ENCODE measurements at regions not wholly inside any gene's neighbourhood (a gene's known extent, or its start where the extent isn't known, plus 50 kb on each side); places are given as distances from the start of the nearest gene placed in this dataset.

GRCh38 chr2:236809716-236810115 is 240.1 kb downstream of the ACKR3 start:
- no peak for DNase-seq

- no peak for DNase-seq
These were observed 241.5 kb downstream of the ACKR3 start for GRCh38 chr2:236811062-236811656.

DNA sequence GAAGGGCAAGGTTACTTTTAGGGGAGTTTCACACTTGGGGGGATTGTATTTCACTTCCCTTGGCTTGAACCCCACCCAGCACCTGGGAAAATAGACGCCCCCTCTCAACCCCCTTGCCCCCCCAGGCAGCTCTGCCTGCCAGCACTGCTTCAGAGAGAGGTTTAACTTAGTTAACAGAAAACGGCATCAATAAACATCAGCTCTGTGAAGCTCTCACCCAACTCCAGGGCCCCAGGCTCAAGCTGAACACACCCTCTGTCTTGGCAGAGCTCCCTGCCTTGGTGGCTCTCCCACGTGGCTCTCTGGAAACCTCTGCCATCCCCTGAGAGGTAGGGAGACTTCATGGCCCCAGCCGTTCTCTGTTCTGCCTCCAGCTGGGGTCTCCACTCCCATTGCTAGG is 244.1 kb downstream of the ACKR3 start:
- no peak for DNase-seq

DNA sequence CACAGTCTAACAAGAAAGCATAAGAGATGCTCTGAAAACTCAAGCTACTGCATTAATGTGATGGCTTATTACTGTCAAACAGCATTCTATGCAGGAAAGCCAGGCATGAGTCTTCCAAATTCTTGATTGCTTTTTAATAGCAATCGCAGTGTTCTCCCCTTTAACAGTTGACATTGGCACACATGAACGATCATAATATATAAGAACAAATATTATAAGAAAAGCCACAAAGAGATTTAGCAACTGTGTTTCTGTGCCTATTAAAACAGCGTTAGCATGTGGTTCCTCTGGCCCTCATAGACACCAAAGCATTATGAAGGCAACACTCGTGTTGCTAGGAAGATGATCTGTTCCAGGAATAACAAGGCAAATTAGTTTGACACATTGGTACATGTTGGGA is 245.0 kb downstream of the ACKR3 start:
- no peak for DNase-seq

DNA sequence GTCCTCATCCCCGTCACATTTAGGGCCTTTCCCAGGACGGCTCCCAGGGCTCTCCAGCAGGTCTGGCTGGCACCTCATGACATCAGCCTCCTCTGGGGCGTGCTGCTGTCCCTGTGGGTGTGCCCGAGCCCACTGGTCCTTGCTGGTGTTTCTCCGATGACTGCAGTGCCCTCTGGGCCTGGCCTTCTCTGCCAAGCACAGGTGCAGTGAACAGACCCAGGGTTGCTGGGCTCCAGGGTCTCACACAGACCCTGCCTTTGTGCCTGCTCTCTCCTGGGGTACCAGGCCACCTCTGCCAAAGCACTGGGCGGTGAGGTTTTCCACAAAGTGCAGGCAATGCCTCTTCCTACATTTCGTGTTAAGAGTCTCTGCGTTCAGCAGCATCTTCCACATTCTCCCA is 246.1 kb downstream of the ACKR3 start:
- DNase-seq, result no peak

DNA sequence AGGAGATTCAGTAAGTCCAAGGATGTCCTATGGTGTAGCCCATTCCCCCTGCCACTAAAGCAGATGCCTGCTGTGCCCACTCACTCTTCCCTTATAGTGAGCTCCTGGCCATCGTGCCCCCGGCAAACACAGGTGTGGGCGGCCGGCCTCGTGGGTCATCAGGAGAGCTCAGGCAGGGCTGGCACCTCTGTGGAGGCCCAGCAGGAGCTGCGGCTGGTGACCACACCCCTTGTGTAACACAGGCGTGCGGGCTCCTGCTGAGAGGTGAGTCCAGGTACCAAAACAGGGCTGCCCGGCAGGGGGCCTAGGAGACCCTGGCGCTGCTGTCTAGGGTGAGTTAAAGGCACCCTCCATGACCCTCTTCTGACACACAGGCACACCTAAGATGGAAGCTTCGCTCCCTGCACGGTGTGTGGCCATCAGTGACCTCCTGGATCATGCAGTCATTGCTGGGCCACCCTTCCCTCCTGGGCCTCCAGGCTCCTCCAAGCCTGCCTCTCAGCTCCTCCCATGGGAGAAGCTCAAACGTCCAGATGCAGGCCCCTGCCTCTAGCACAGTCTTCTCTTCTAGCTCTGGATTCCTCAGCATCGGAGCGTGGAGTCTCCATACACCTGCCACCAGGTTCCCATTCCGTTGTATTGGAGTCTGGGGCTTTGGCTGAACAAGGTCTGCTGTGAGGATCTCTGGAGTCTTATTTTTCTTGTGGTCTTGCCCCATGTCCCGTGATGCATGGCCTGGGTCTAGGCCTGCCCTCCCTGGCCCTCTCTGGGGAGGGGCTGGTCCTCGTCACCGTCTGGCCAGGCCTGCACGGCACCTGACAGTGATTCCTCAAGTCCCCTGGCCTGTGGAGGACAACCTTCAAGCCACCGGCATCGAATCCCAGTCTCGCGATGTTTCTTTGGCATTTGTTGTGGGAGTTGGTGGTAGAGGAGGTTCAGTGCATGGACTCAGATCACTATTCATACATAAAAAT is 246.9 kb downstream of the ACKR3 start:
- no peak for DNase-seq

GRCh38 chr2:236818281-236819045 is 248.8 kb downstream of the ACKR3 start:
- DNase-seq, result no peak

DNA sequence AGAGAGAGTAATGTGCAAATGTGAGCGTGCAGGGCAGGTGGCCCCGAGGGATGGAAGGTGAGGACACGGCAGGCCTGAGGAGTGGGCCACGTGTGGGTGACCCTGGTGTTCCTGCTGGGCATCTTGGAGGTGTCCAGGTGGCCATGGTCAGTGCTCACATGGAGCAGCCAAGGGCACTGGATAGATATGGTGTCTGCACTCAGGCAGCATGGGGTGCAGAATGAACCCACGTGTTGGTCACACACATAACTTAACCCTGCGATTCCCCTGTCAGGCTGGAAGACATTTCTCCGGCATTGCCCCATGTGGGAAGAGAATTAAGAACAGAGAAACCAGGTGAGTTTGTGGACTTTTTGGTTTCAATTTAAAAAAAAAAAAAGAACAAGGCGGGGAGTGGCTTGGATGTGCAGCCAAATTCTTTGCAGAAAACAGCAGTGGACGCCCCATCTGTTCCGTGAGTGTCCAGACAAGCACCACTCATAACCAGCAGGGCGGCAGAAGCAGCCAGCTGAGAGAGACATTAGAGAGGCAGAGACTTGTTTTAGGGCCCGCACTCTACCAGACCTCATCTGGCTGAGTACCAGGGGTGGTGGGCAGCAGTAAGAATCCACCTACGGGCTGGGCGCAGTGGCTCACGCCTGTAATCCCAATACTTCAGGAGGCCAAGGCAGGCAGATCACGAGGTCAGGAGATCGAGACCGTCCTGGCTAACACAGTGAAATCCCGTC is 249.8 kb downstream of the ACKR3 start:
- no peak for DNase-seq

DNA sequence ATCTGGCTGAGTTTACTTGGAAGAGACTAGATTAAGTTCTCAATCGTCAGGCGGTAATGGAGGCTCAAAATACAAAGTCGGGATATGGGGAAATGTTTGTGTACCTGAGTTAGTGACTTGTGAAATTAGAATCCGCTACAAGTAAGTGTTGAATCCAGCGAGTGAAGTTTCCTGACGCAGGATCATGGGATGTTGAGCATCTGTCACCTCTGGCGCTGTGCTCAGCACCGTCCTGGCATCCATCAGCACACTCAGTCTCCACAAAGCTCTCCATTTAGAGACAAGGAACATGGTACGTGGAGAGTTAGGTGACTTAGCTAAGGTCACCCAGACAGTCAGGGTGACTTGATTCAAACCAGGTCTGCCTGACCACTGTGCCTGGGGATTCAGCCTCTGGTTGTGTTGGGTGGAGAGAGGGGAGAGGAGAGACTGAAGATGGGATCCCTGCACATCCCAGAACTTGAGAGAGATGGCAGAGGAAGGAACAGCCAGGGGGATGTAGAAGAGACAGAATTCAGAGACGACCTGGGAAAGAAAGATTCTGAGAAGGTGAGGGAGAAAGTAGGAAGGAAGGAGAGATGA is 251.2 kb downstream of the ACKR3 start:
- DNase-seq, result no peak

GRCh38 chr2:236823041-236823629 is 253.5 kb downstream of the ACKR3 start:
- DNase-seq, result no peak

GRCh38 chr2:236823963-236824362 is 254.3 kb downstream of the ACKR3 start:
- no peak for DNase-seq

DNA sequence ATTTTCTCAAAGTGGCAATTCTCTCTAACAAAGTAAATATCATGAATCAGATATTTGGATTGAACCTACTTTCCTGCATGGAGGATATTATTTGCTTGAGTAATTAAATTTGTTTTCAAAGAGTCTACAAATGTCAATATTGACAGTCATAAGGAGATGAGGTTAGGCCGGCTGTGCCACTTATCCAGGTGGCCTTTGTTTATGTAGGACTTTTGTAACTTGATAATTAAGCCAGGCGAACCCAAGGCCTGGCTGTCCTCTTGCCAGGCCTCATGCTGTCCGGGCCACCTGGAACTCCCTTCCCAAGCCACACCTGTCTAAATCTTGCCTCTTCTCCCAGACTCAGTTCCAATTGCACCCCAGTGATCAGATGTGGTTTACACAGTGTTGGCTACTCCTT is 255.2 kb downstream of the ACKR3 start:
- peak; percentile 89 for DNase-seq

DNA sequence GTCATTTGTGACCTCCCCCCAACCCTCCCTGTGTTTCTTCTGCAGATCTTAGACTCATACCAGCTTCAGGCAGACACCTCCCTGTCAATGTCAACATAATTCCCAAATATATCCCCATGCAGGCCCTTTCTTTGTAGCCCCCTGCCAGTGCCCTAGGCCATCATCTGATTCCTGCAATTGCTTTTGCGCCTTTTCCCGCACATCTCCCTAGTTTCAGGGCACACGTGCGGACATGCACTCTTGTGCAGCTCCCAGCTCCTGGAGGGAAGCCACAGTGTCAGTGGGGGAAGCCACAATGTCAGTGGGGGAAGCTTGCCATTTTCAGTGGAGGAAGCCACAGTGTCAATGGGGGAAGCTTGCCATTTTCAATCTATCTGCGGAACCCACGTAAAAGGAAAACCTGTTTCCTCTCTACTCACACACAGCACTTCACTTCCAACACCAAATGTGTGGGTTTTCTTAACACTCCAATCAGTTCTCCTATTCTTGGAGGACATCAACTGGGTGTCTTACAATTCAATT is 256.4 kb downstream of the ACKR3 start:
- no peak for DNase-seq

- DNase-seq, result no peak
These were observed 257.1 kb downstream of the ACKR3 start for GRCh38 chr2:236826606-236827156.

DNA sequence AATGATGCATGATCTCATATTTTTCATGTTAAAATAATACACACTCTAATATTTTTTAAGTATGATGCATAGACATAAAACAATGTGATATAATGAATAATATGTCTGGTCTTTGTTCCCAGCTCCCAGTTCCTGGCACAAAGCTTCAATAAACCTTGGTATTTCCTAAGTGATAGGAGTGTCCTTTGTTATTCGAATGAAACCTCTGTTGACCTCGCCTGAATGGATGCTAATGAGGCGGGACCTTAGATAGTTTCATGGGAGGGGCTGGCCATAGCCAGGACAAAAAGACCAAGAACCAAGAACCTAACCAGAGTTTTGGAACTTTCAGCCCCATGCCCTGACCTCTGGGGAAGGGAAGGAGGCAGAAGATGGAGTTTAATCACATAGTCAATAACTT is 257.7 kb upstream of the COPS8 start:
- no peak for DNase-seq

DNA sequence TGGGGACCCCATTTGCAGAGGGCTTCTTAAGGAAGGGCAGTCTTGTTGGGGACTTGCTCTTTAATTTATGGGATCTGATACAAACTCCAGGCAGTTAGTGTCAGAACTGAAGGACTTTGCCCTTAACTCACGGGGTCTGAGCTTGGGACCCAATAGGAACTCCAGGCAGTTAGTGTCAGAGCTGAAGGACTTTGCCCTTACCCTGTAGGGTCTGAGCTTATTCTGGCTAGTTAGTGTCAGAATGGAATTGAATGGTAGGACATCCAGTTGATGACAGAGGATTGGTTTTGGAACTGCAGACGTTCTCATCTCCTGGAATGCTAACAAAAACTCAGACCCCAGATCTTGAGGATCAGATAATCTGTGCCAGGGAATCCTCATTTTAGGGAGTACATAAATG is 256.9 kb upstream of the COPS8 start:
- DNase-seq, result no peak

- DNase-seq, result no peak
These were observed 254.8 kb upstream of the COPS8 start for GRCh38 chr2:236830926-236831325.

- DNase-seq, result no peak
These were observed 254.0 kb upstream of the COPS8 start for GRCh38 chr2:236831698-236832097.

DNA sequence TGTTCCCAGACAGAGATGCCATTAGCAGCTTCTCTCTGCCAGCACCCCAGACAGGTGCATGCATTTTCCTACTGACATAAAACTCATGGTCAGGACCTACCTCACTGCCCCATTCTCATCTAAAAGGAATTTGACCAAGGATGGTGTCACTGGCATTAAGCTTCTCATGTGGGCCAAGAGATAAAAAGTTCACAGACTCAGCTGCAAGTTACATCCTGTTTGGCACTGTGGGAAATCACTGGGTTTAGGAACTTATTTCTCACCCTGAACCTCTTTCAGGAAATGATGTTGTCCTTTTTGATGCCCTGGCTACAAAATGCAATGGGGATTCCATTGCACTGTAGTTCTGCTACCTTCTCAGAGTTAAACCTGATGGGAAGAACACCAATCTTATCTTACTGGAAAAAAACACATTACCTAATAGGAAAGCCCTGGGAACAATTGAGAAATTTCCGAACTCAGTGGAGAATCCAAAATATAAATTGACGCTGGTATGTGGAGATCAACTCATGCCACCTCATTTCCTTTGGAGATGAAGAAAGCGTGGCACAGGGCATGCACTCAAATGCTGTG is 252.1 kb upstream of the COPS8 start:
- DNase-seq, result no peak

DNA sequence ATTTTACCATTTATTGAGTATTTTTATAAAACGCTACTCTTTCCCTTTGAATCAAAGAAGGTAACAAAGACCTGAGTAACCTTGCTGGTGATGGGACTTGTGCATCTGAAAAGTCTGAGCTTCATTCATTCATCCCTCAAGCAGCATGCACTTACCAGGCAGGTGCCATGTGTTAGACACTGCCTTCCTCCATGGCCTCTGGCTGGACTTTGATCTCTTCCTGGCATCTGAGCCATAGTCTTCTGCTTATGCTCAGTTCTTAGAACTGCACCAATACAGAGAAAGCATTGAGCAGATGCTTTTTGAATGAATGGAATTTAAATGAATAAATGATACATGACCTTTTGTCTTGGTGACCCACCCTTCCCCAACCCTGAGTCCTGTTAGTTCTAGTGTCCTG is 251.4 kb upstream of the COPS8 start:
- DNase-seq, result no peak

DNA sequence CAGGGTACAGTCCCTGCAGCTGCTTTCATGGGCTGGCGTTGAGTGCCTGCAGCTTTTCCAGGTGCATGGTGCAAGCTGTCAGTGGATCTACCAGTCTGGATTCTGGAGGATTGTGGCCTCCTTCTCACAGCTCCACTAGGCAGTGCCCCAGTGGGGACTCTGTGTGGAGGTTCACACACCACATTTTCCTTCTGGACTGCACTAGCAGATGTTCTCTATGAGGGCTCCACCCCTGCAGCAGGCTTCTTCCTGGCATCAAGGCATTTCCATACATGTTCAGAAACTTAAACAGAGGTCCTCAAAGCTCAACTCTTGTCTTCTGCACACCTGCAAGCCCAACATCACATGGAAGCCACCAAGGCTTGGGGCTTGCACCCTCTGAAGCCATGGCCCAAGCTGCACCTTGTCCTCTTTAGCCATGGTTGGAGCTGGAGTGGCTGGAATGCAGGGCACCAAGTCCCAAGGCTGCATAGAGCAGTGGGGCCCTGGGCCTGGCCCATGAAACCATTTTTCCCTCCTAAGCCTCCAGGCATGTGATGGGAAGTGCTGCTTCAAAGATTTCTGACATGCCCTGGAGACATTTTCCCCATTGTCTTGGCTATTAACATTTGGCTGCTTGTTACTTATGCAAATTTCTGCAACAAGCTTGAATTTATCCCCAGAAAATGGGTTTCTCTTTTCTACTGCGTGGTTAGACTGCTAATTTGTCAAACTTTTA is 250.2 kb upstream of the COPS8 start:
- no peak for DNase-seq
